Naive thymus-derived CD4-positive, alpha-beta T cell (primary cell): ENCODE measurements at regions not wholly inside any gene's neighbourhood (a gene's known extent, or its start where the extent isn't known, plus 50 kb on each side); places are given as distances from the start of the nearest gene placed in this dataset.

Source experiments
- ATAC-seq: fragments of 150-1000 bp; cut with Tn5 transposase; 2 replicates; pipeline ENCODE4 v1.10.0; 2021; ENCODE audit warnings: mild to moderate bottlenecking, moderate library complexity
- CTCF ChIA-PET: fragments of 350-600 bp; sonication (Branson Sonifier 250); formaldehyde crosslinking; loops from one replicate; lab custom pipeline; 2021; ENCODE audit warnings: antibody characterized with exemption; lab: Charles Lee
- POLR2A ChIA-PET: fragments of 350-600 bp; sonication (Branson Sonifier 250); formaldehyde crosslinking; loops from one replicate; lab custom pipeline; 2021; ENCODE audit warnings: antibody characterized with exemption, inconsistent platforms; lab: Charles Lee
- DNase-seq, 9 donors: peaks; one replicate each; pipeline versions ENCODE4 v3.0.0 to v3.0.0-alpha.2; 2020 to 2022; ENCODE audit warnings: mixed read lengths in 1 of 9
- H3K27ac ChIP-seq: one replicate; pipeline ENCODE4 v1.7.0; 2013; ENCODE audit warnings: mild to moderate bottlenecking, low read depth, low read length, moderate library complexity
- H3K27me3 ChIP-seq, 2 donors: one replicate each; pipeline ENCODE4 v1.7.0; 2013; ENCODE audit warnings: low read length in 2 of 2, mild to moderate bottlenecking in 2 of 2, moderate library complexity in 2 of 2; ENCODE audit not compliant: control insufficient read depth in 2 of 2, insufficient read depth in 2 of 2
- H3K36me3 ChIP-seq, 3 experiments: 1 replicate in 2 of 3; 2 replicates in 1 of 3; pipeline ENCODE4 v1.7.0; 2013; ENCODE audit warnings: low read length in 3 of 3, mild to moderate bottlenecking in 3 of 3, moderate library complexity in 1 of 3; ENCODE audit not compliant: insufficient read depth in 3 of 3, control insufficient read depth in 2 of 3
- H3K4me1 ChIP-seq, 2 donors: one replicate each; pipeline ENCODE4 v1.7.0; 2013; ENCODE audit warnings: low read length in 2 of 2, mild to moderate bottlenecking in 2 of 2, moderate library complexity in 1 of 2; ENCODE audit not compliant: control insufficient read depth in 2 of 2, insufficient read depth in 2 of 2
- H3K4me3 ChIP-seq: 2 replicates; pipeline ENCODE4 v1.7.0; 2013; ENCODE audit warnings: mild to moderate bottlenecking, low read length
- H3K9me3 ChIP-seq, 3 experiments: 1 replicate in 2 of 3; 2 replicates in 1 of 3; pipeline ENCODE4 v1.7.0; 2013; ENCODE audit warnings: low read length in 3 of 3; ENCODE audit not compliant: control insufficient read depth in 2 of 3
- H3K27ac Mint-ChIP-seq, 9 donors: one replicate each; pipeline ENCODE4 v1.8.0; 2020 to 2022; ENCODE audit warnings: mixed read lengths in 9 of 9, mild to moderate bottlenecking in 8 of 9, moderate library complexity in 5 of 9, inconsistent platforms in 2 of 9
- H3K27me3 Mint-ChIP-seq, 5 donors: one replicate each; pipeline ENCODE4 v1.8.0; 2021 to 2022; ENCODE audit warnings: mixed read lengths in 5 of 5, mild to moderate bottlenecking in 1 of 5
- H3K36me3 Mint-ChIP-seq, 5 donors: one replicate each; pipeline ENCODE4 v1.8.0; 2020 to 2022; ENCODE audit warnings: mixed read lengths in 5 of 5, mild to moderate bottlenecking in 3 of 5, inconsistent platforms in 1 of 5
- H3K4me1 Mint-ChIP-seq, 7 donors: one replicate each; pipeline ENCODE4 v1.8.0; 2020 to 2022; ENCODE audit warnings: mixed read lengths in 7 of 7, mild to moderate bottlenecking in 3 of 7, inconsistent platforms in 1 of 7
- H3K4me3 Mint-ChIP-seq, 10 donors: one replicate each; pipeline ENCODE4 v1.8.0; 2020 to 2022; ENCODE audit warnings: mild to moderate bottlenecking in 10 of 10, mixed read lengths in 10 of 10, moderate library complexity in 6 of 10, inconsistent platforms in 2 of 10
- H3K9me3 Mint-ChIP-seq, 11 donors: one replicate each; pipeline ENCODE4 v1.8.0; 2020 to 2022; ENCODE audit warnings: mixed read lengths in 11 of 11, mild to moderate bottlenecking in 4 of 11, inconsistent platforms in 1 of 11, moderate library complexity in 1 of 11
- intact Hi-C, 2 donors: fragments of 100-400 bp; cut with micrococcal nuclease; formaldehyde crosslinking; loops; one replicate each; pipeline ENCODE4 v1.15.1; 2023

- intact Hi-C loops: no loop called here
- Mint-ChIP-seq H3K9me3 (no peaks in the 10 kb centered on the region), H3K4me1 (peaks cover 0 to 1% (median 0%) of the 10 kb centered on the region in 7 donors), H3K27me3 (peaks cover 0 to 3% (median 0%) of the 10 kb centered on the region in 5 donors), H3K27ac (no peak overlapping the region), H3K4me3 (no peak overlapping the region), H3K36me3 (no peaks in the 10 kb centered on the region)
- no peak for DNase-seq
- POLR2A ChIA-PET: no interaction called here
- no peaks in the 10 kb centered on the region for H3K36me3 ChIP-seq
- H3K27me3 ChIP-seq: no peaks in the 10 kb centered on the region
- ATAC-seq: no peak
- H3K4me3 ChIP-seq: no peak overlapping the region
- H3K9me3 ChIP-seq: no peaks in the 10 kb centered on the region
- CTCF ChIA-PET: no interaction called here
- no peaks in the 10 kb centered on the region for H3K4me1 ChIP-seq
- H3K27ac ChIP-seq: no peak overlapping the region
These were observed 93.7 kb upstream of the AP1S2 start for GRCh38 chrX:15948318-15948660.

GRCh38 chrX:15947648-15948317 is 93.2 kb upstream of the AP1S2 start:
- POLR2A ChIA-PET: no interaction called here
- Histone ChIP-seq H3K4me3 (no peak overlapping the region), H3K4me1 (no peaks in the 10 kb centered on the region), H3K9me3 (no peaks in the 10 kb centered on the region), H3K27me3 (no peaks in the 10 kb centered on the region), H3K36me3 (no peaks in the 10 kb centered on the region), H3K27ac (no peak overlapping the region)
- intact Hi-C loops: no loop called here
- H3K27ac Mint-ChIP-seq: no peak overlapping the region
- no peaks in the 10 kb centered on the region for H3K36me3 Mint-ChIP-seq
- CTCF ChIA-PET: no interaction called here
- no peak for ATAC-seq
- no peak for DNase-seq
- no peak overlapping the region for H3K4me3 Mint-ChIP-seq
- peaks cover 0 to 3% (median 0%) of the 10 kb centered on the region in 5 donors for H3K27me3 Mint-ChIP-seq
- H3K9me3 Mint-ChIP-seq: no peaks in the 10 kb centered on the region
- no peaks in the 10 kb centered on the region for H3K4me1 Mint-ChIP-seq

- DNase-seq (no peak), ATAC-seq (no peak)
- no peaks in the 10 kb centered on the region for H3K27me3 ChIP-seq
- Mint-ChIP-seq H3K9me3 (no peaks in the 10 kb centered on the region), H3K4me3 (no peak overlapping the region), H3K36me3 (no peaks in the 10 kb centered on the region), H3K4me1 (no peaks in the 10 kb centered on the region), H3K27ac (no peak overlapping the region), H3K27me3 (peaks cover 0 to 3% (median 0%) of the 10 kb centered on the region in 5 donors)
- intact Hi-C loops: no loop called here
- ChIA-PET POLR2A (no interaction called here), CTCF (no interaction called here)
- H3K4me1 ChIP-seq: no peaks in the 10 kb centered on the region
- no peak overlapping the region for H3K4me3 ChIP-seq
- no peaks in the 10 kb centered on the region for H3K9me3 ChIP-seq
- no peaks in the 10 kb centered on the region for H3K36me3 ChIP-seq
- H3K27ac ChIP-seq: no peak overlapping the region
These were observed 92.4 kb upstream of the AP1S2 start for GRCh38 chrX:15946783-15947580.

- DNase-seq: no peak
- ChIA-PET CTCF (no interaction called here), POLR2A (no interaction called here)
- Histone ChIP-seq H3K27me3 (no peaks in the 10 kb centered on the region), H3K27ac (no peak overlapping the region), H3K9me3 (no peaks in the 10 kb centered on the region), H3K36me3 (no peaks in the 10 kb centered on the region), H3K4me1 (no peaks in the 10 kb centered on the region), H3K4me3 (no peak overlapping the region)
- Mint-ChIP-seq H3K4me1 (no peaks in the 10 kb centered on the region), H3K36me3 (peaks cover 0 to 4% (median 0%) of the 10 kb centered on the region in 5 donors), H3K27me3 (peaks cover 0 to 5% (median 3%) of the 10 kb centered on the region in 5 donors), H3K27ac (no peak overlapping the region), H3K9me3 (peaks cover 0 to 5% (median 2%) of the 10 kb centered on the region in 11 donors), H3K4me3 (no peak overlapping the region)
- ATAC-seq: no peak
- intact Hi-C loops: no loop called here
These were observed 88.8 kb upstream of the AP1S2 start for GRCh38 chrX:15943391-15943790.

DNA sequence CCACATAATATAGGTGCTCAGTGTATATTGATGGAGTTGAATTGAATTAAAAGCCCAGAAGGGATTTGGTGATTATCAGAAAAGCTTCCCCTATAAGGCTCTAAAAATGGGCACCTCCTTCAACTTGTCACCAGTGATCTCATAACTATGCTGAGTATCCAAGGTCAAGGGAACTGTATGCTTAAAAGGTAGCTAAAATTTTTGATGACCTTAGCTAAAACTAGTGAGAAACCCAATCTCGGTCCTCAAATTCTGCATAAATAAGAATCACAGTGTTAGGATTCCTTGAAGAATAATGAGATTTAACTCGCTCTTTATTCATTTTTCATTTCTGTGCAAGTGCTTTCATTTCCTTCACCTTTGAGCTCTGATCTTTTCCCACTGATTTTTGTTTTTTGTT is 87.7 kb upstream of the AP1S2 start:
- H3K9me3 Mint-ChIP-seq: peaks cover 0 to 5% (median 2%) of the 10 kb centered on the region in 11 donors
- H3K36me3 ChIP-seq: no peaks in the 10 kb centered on the region
- H3K4me1 ChIP-seq: no peaks in the 10 kb centered on the region
- intact Hi-C loops: no loop called here
- H3K4me1 Mint-ChIP-seq: no peaks in the 10 kb centered on the region
- H3K4me3 Mint-ChIP-seq: no peak overlapping the region
- no peak for ATAC-seq
- peaks cover 0 to 4% (median 0%) of the 10 kb centered on the region in 5 donors for H3K36me3 Mint-ChIP-seq
- peaks cover 0 to 5% (median 0%) of the 10 kb centered on the region in 5 donors for H3K27me3 Mint-ChIP-seq
- POLR2A ChIA-PET: no interaction called here
- CTCF ChIA-PET: no interaction called here
- no peak overlapping the region for H3K27ac Mint-ChIP-seq
- no peak overlapping the region for H3K4me3 ChIP-seq
- H3K27me3 ChIP-seq: no peaks in the 10 kb centered on the region
- no peak overlapping the region for H3K27ac ChIP-seq
- H3K9me3 ChIP-seq: no peaks in the 10 kb centered on the region
- no peak for DNase-seq

- Mint-ChIP-seq H3K36me3 (peaks cover 0 to 4% (median 0%) of the 10 kb centered on the region in 5 donors), H3K4me3 (no peak overlapping the region), H3K4me1 (no peaks in the 10 kb centered on the region), H3K27me3 (peaks cover 0 to 7% (median 5%) of the 10 kb centered on the region in 5 donors), H3K9me3 (peaks cover 0 to 5% (median 2%) of the 10 kb centered on the region in 11 donors), H3K27ac (no peak overlapping the region)
- no peak overlapping the region for H3K4me3 ChIP-seq
- intact Hi-C loops: no loop called here
- DNase-seq: no peak
- no peaks in the 10 kb centered on the region for H3K9me3 ChIP-seq
- ATAC-seq: peak; percentile 50
- POLR2A ChIA-PET: no interaction called here
- H3K36me3 ChIP-seq: no peaks in the 10 kb centered on the region
- no peak overlapping the region for H3K27ac ChIP-seq
- H3K27me3 ChIP-seq: no peaks in the 10 kb centered on the region
- H3K4me1 ChIP-seq: no peaks in the 10 kb centered on the region
- CTCF ChIA-PET: no interaction called here
These were observed 85.1 kb upstream of the AP1S2 start for GRCh38 chrX:15939737-15940136.

DNA sequence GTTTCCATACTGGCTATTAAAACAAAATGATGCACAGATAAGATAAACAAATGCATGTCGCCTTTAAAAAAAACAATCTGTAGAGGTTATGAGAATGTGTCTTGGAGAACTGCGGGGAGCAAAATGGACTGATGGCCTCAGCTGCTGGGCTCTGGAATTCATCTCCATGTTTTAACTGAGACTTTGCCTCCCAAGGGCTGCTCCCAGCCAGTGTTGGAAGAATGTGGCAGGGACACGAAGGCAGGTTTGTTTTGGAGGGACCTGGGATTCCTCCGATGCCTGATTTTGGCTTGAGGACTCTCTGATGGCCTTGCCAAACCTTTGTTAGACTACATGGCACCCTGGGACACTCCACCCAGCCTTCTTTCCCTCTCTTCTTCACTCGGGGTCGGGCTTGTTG is 83.5 kb upstream of the AP1S2 start:
- Histone ChIP-seq H3K4me3 (no peak overlapping the region), H3K36me3 (no peaks in the 10 kb centered on the region), H3K9me3 (no peaks in the 10 kb centered on the region), H3K27ac (no peak overlapping the region), H3K27me3 (no peaks in the 10 kb centered on the region), H3K4me1 (no peaks in the 10 kb centered on the region)
- DNase-seq: no peak
- no peaks in the 10 kb centered on the region for H3K4me1 Mint-ChIP-seq
- ATAC-seq: no peak
- peaks cover 4 to 13% (median 5%) of the 10 kb centered on the region in 5 donors for H3K27me3 Mint-ChIP-seq
- peaks cover 0 to 4% (median 0%) of the 10 kb centered on the region in 5 donors for H3K36me3 Mint-ChIP-seq
- ChIA-PET CTCF (no interaction called here), POLR2A (no interaction called here)
- peaks cover 0 to 5% (median 2%) of the 10 kb centered on the region in 11 donors for H3K9me3 Mint-ChIP-seq
- intact Hi-C loops: no loop called here
- no peak overlapping the region for H3K27ac Mint-ChIP-seq
- no peak overlapping the region for H3K4me3 Mint-ChIP-seq
